GM12878 (cell line): ENCODE measurements at regions not wholly inside any gene's neighbourhood (a gene's known extent, or its start where the extent isn't known, plus 50 kb on each side); places are given as distances from the start of the nearest gene placed in this dataset.

Experiments used
- ATAC-seq: fragments of 200-7000 bp; cut with Tn5 transposase; 3 replicates; pipeline ENCODE4 v1.9.1; 2020; ENCODE audit warnings: mild to moderate bottlenecking, moderate library complexity
- BruUV-seq: library from RNA; stranded (reverse); fragments of 400-500 nt; replicated peaks from 2 replicates; lab custom pipeline; 2021; lab: Mats Ljungman, UMichigan
- CTCF ChIA-PET: fragments of 300-600 bp; sonication (Branson Sonifier 250); formaldehyde crosslinking; extraction: SDS; loops from one replicate; lab custom pipeline; 2021; ENCODE audit warnings: inconsistent platforms; lab: Yijun Ruan, JAX
- POLR2A ChIA-PET: fragments of 350-600 bp; formaldehyde crosslinking; extraction: SDS; loops from one replicate; lab custom pipeline; 2021; ENCODE audit warnings: inconsistent platforms; lab: Charles Lee
- RAD21 ChIA-PET: fragments of 300-600 bp; sonication (Branson Sonifier 250); formaldehyde crosslinking; loops from one replicate; lab custom pipeline; 2023; ENCODE audit warnings: antibody characterized with exemption; ENCODE audit not compliant: unreplicated experiment; lab: Charles Lee
- SMC1A ChIA-PET: fragments of 300-600 bp; sonication (Branson Sonifier 250); formaldehyde crosslinking; loops from one replicate; lab custom pipeline; 2023; ENCODE audit not compliant: unreplicated experiment, uncharacterized antibody; lab: Charles Lee
- DNase-seq: peaks from one replicate; pipeline ENCODE4 v3.0.0-alpha.2; 2011; ENCODE audit warnings: low read depth, low spot score
- FAIRE-seq: peaks from 3 replicates; lab custom pipeline; 2011; peaks lifted over from hg19 to GRCh38; lab: Jason Lieb, UNC
- H2AFZ ChIP-seq: 2 replicates; pipeline ENCODE4 v1.6.0; 2011; ENCODE audit warnings: low read depth, low read length, control low read depth; ENCODE audit not compliant: control insufficient read depth
- H3K27ac ChIP-seq: 2 replicates; pipeline ENCODE4 v1.5.1; 2011; ENCODE audit warnings: control low read depth; ENCODE audit not compliant: control insufficient read depth, insufficient read depth
- H3K27me3 ChIP-seq, 2 experiments: replicated peaks in 1 of 2; 2 replicates each; pipeline versions ENCODE4 v1.6.0 to v1.6.1; 2011; ENCODE audit warnings: low read length in 1 of 2; ENCODE audit not compliant: control insufficient read depth in 2 of 2, insufficient read depth in 2 of 2
- H3K36me3 ChIP-seq, 2 experiments: 2 replicates each; pipeline ENCODE4 v1.5.1; 2011; ENCODE audit warnings: low read length in 1 of 2; ENCODE audit not compliant: control insufficient read depth in 2 of 2, insufficient read depth in 2 of 2
- H3K4me1 ChIP-seq: 2 replicates; pipeline ENCODE4 v1.6.1; 2011; ENCODE audit warnings: mild to moderate bottlenecking, low read length, moderate library complexity, mixed read lengths; ENCODE audit not compliant: control insufficient read depth, insufficient read depth
- H3K4me2 ChIP-seq: 2 replicates; pipeline ENCODE4 v1.6.0; 2011; ENCODE audit warnings: control low read depth; ENCODE audit not compliant: control insufficient read depth, insufficient read depth
- H3K4me3 ChIP-seq: fragments of 200-600 bp; sonication (generic); 2 replicates; pipeline ENCODE4 v1.5.1; 2016
- H3K79me2 ChIP-seq: 2 replicates; pipeline ENCODE4 v1.6.0; 2011; ENCODE audit warnings: low read length; ENCODE audit not compliant: control insufficient read depth, insufficient read depth
- H3K9ac ChIP-seq: 2 replicates; pipeline ENCODE4 v1.8.0; 2011; ENCODE audit warnings: low read length, control low read depth, mixed read lengths; ENCODE audit not compliant: control insufficient read depth, insufficient read depth
- H3K9me3 ChIP-seq: replicated peaks from 3 replicates; pipeline ENCODE4 v1.5.1; 2011; ENCODE audit warnings: mild to moderate bottlenecking, low read length; ENCODE audit not compliant: control insufficient read depth, insufficient read depth
- H4K20me1 ChIP-seq: 2 replicates; pipeline ENCODE4 v1.6.0; 2011; ENCODE audit not compliant: control insufficient read depth, insufficient read depth
- CBFB ChIP-seq: IDR thresholded peaks from 2 replicates; pipeline ENCODE4 v1.6.1; 2016; ENCODE audit warnings: antibody characterized with exemption, low read depth
- CEBPB ChIP-seq, 2 experiments: fragments of 150-350 bp in 1 of 2; IDR thresholded peaks; 2 replicates each; pipeline ENCODE4 v1.6.1; 2012 to 2014; ENCODE audit warnings: low read depth in 2 of 2, low read length in 2 of 2, borderline replicate concordance in 1 of 2, inconsistent platforms in 1 of 2
- FOXK2 ChIP-seq: fragments of 450-650 bp; IDR thresholded peaks from 2 replicates; pipeline ENCODE4 v1.6.1; 2017; ENCODE audit warnings: mild to moderate bottlenecking, moderate library complexity
- GABPA ChIP-seq: IDR thresholded peaks from 2 replicates; pipeline ENCODE4 v1.6.1; 2014; ENCODE audit warnings: antibody characterized with exemption, low read depth, mild to moderate bottlenecking, inconsistent platforms
- HCFC1 ChIP-seq: fragments of 150-350 bp; IDR thresholded peaks from 2 replicates; pipeline ENCODE4 v1.6.1; 2014; ENCODE audit warnings: low read length
- IKZF2 ChIP-seq, 2 experiments: fragments of 450-650 bp; IDR thresholded peaks; 2 replicates each; pipeline ENCODE4 v1.6.1; 2017; ENCODE audit warnings: mild to moderate bottlenecking in 2 of 2, moderate library complexity in 2 of 2
- KDM1A ChIP-seq: fragments of 200-600 bp; sonication (generic); IDR thresholded peaks from 2 replicates; pipeline ENCODE4 v1.6.1; 2016; ENCODE audit warnings: borderline replicate concordance
- MAX ChIP-seq: IDR thresholded peaks from 2 replicates; pipeline ENCODE4 v1.6.1; 2012; ENCODE audit warnings: low read depth, low read length, improper control_type of control experiment
- MTA2 ChIP-seq: fragments of 450-650 bp; IDR thresholded peaks from 2 replicates; pipeline ENCODE4 v1.6.1; 2016; ENCODE audit warnings: low read depth, mild to moderate bottlenecking, moderate library complexity
- NR2F1 ChIP-seq: fragments of 450-650 bp; conservative IDR thresholded peaks from 2 replicates; pipeline ENCODE4 v1.6.1; 2017; ENCODE audit warnings: mild to moderate bottlenecking
- PBX3 ChIP-seq: IDR thresholded peaks from 2 replicates; pipeline ENCODE4 v1.6.1; 2011; ENCODE audit warnings: mild to moderate bottlenecking, low read depth, low read length, moderate library complexity; ENCODE audit not compliant: insufficient replicate concordance
- POLR2A ChIP-seq: IDR thresholded peaks from 2 replicates; pipeline ENCODE4 v1.6.1; 2011; ENCODE audit warnings: low read depth, mild to moderate bottlenecking, low read length
- POLR2AphosphoS2 ChIP-seq: IDR thresholded peaks from 2 replicates; pipeline ENCODE4 v1.6.1; 2011; ENCODE audit warnings: low read depth, mild to moderate bottlenecking, low read length, improper control_type of control experiment, moderate library complexity
- RAD21 ChIP-seq: IDR thresholded peaks from 2 replicates; pipeline ENCODE4 v1.6.1; 2011; ENCODE audit warnings: mild to moderate bottlenecking, low read depth, low read length, moderate library complexity; ENCODE audit not compliant: insufficient read depth
- SMC3 ChIP-seq: IDR thresholded peaks from 2 replicates; pipeline ENCODE4 v1.6.1; 2011; ENCODE audit warnings: low read length, improper control_type of control experiment, borderline replicate concordance
- STAT3 ChIP-seq: IDR thresholded peaks from 2 replicates; pipeline ENCODE4 v1.6.1; 2011; ENCODE audit warnings: low read depth, low read length, improper control_type of control experiment
- WGBS: methylation state at CpG from one replicate; pipeline ENCODE4 v1.1.6; 2016; ENCODE audit warnings: low lambda C conversion rate; ENCODE audit not compliant: insufficient replicate concordance, insufficient coverage; ENCODE audit errors: missing lambda C conversion rate; 5-methylcytosine and 5-hydroxymethylcytosine counted together
- in situ Hi-C: fragments of 300-500 bp; cut with MboI; formaldehyde crosslinking; loops from 9 replicates; pipeline ENCODE4 v1.14.3; 2018; ENCODE audit warnings: mixed read lengths
- intact Hi-C: fragments of 100-400 bp; cut with micrococcal nuclease; formaldehyde crosslinking; loops from one replicate; pipeline ENCODE4 v1.14.2; 2022; ENCODE audit not compliant: unreplicated experiment

- no peak for ATAC-seq
- Histone ChIP-seq H3K9ac (no peak overlapping the region), H3K79me2 (no peaks in the 10 kb centered on the region), H3K9me3 (no peaks in the 10 kb centered on the region), H3K27me3 (peaks cover 0 to 3% of the 10 kb centered on the region in 2 experiments; a peak in 2 of 4 replicates), H2AFZ (no peak overlapping the region), H3K36me3 (no peaks in the 10 kb centered on the region), H3K27ac (no peak overlapping the region), H3K4me3 (no peak overlapping the region), H4K20me1 (no peaks in the 10 kb centered on the region), H3K4me2 (no peak overlapping the region), H3K4me1 (no peaks in the 10 kb centered on the region)
- TF ChIP-seq HCFC1 = no peak
- TF ChIP-seq KDM1A = no peak
- intact Hi-C loops (no loop called here), in situ Hi-C loops (no loop called here)
- FAIRE-seq = no peak
- RAD21 ChIA-PET = no interaction called here
- WGBS = 18% methylated on average over 11 of the region's 11 CpGs
- SMC1A ChIA-PET = interaction anchor here (0.7 kb wide), 1 partner anchor 13 kb away, joined by 3 read pairs; no protein-coding TSS in a partner anchor
- POLR2A ChIA-PET = no interaction called here
- BruUV-seq = no TSS peak
- no peak for DNase-seq
- CTCF ChIA-PET = no interaction called here
Observed at GRCh38 chr2:129717560-129718130, 261.8 kb upstream of the RAB6C start.

DNA sequence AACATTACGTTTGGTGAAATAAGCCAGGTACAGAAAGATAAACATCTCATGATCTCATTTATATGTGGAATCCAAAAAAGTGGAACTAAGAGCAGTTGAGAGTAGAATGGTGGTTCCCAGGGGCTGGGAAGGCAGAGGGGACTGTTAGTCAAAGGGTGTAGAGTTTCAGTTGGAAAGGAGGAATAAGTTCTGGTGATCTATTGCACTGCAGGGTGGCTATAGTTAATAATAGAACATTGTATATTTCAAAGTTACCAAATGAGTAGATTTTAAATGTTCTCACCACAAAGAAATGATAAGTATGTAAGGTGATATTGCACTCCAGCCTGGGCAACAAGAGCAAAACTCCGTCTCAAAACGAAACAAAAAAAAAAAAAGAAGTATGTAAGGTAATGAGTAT, 260.1 kb upstream of the RAB6C start:
- in situ Hi-C loops = no loop called here
- 5% methylated on average over 3 of the region's 3 CpGs for WGBS
- RAD21 ChIA-PET = no interaction called here

More for the DNA sequence above, 260.1 kb upstream of the RAB6C start:
- intact Hi-C loops = no loop called here
- Histone ChIP-seq H4K20me1 (no peaks in the 10 kb centered on the region), H3K36me3 (no peaks in the 10 kb centered on the region), H3K27me3 (peaks cover 0 to 3% of the 10 kb centered on the region in 2 experiments; a peak in 2 of 4 replicates), H3K4me3 (no peak overlapping the region), H3K9me3 (no peaks in the 10 kb centered on the region), H3K9ac (no peak overlapping the region), H3K79me2 (no peaks in the 10 kb centered on the region), H3K4me1 (no peaks in the 10 kb centered on the region), H2AFZ (no peak overlapping the region), H3K27ac (no peak overlapping the region), H3K4me2 (no peak overlapping the region)
- ChIA-PET SMC1A (no interaction called here), CTCF (no interaction called here), POLR2A (no interaction called here)
- DNase-seq (no peak), ATAC-seq (no peak), FAIRE-seq (no peak)
- no TSS peak for BruUV-seq
- no peak for TF ChIP-seq GABPA
- no peak for TF ChIP-seq CBFB
- no peak for TF ChIP-seq CEBPB (IDR thresholded peaks at IDR 0.05; ENCODE audit: borderline replicate concordance in 1 of 2, low read depth in 2 of 2, low read length in 2 of 2)
- no peak for TF ChIP-seq MTA2
- TF ChIP-seq SMC3 = no peak
- no peak for TF ChIP-seq MAX
- TF ChIP-seq POLR2AphosphoS2 = no peak
- TF ChIP-seq FOXK2 = no peak
- TF ChIP-seq IKZF2 (IDR thresholded peaks at IDR 0.05) = no peak
- no peak for TF ChIP-seq PBX3
- no peak for TF ChIP-seq RAD21
- TF ChIP-seq NR2F1 = no peak
- TF ChIP-seq POLR2A = no peak
- TF ChIP-seq STAT3 = no peak
